Suppressor macrophage (primary cell): ENCODE measurements at regions not wholly inside any gene's neighbourhood (a gene's known extent, or its start where the extent isn't known, plus 50 kb on each side); places are given as distances from the start of the nearest gene placed in this dataset.

Experiments used
- DNase-seq, 4 experiments: peaks; one replicate each; pipeline ENCODE4 v3.0.0-alpha.2; 2020 to 2022

GRCh38 chr2:2868085-2868484 lies 509.5 kb downstream of the EIPR1 start:
- no peak for DNase-seq

GRCh38 chr2:2867397-2867979 lies 510.1 kb downstream of the EIPR1 start:
- no peak for DNase-seq

- DNase-seq = no peak
Observed at GRCh38 chr2:2866459-2866858, 511.2 kb downstream of the EIPR1 start.

- no peak for DNase-seq
Observed at GRCh38 chr2:2862386-2862785, 515.2 kb downstream of the EIPR1 start.

- DNase-seq = no peak
Observed at GRCh38 chr2:2861666-2862240, 515.9 kb downstream of the EIPR1 start.

GRCh38 chr2:2860589-2861300 lies 516.9 kb downstream of the EIPR1 start:
- DNase-seq = no peak

GRCh38 chr2:2859732-2860131 lies 517.9 kb downstream of the EIPR1 start:
- no peak for DNase-seq

GRCh38 chr2:2859164-2859563 lies 518.5 kb downstream of the EIPR1 start:
- DNase-seq = no peak

GRCh38 chr2:2856723-2857415 lies 520.7 kb downstream of the EIPR1 start:
- no peak for DNase-seq

- DNase-seq = no peak
Observed at GRCh38 chr2:2855297-2855696, 522.3 kb downstream of the EIPR1 start.

- no peak for DNase-seq
Observed at GRCh38 chr2:2853346-2853745, 522.3 kb upstream of the MYT1L start.

GRCh38 chr2:2851806-2852777 lies 521.0 kb upstream of the MYT1L start:
- DNase-seq = no peak

- no peak for DNase-seq
Observed at GRCh38 chr2:2851316-2851715, 520.2 kb upstream of the MYT1L start.

GRCh38 chr2:2850859-2851258 lies 519.8 kb upstream of the MYT1L start:
- DNase-seq = no peak

- no peak for DNase-seq
Observed at GRCh38 chr2:2850218-2850755, 519.2 kb upstream of the MYT1L start.

GRCh38 chr2:2849464-2850217 lies 518.6 kb upstream of the MYT1L start:
- no peak for DNase-seq

GRCh38 chr2:2848621-2849333 lies 517.7 kb upstream of the MYT1L start:
- no peak for DNase-seq

GRCh38 chr2:2848198-2848597 lies 517.1 kb upstream of the MYT1L start:
- DNase-seq = no peak

- DNase-seq = no peak
Observed at GRCh38 chr2:2847209-2847676, 516.2 kb upstream of the MYT1L start.
